GM12874 (cell line): ENCODE measurements at regions not wholly inside any gene's neighbourhood (a gene's known extent, or its start where the extent isn't known, plus 50 kb on each side); places are given as distances from the start of the nearest gene placed in this dataset.
A peak's percentile ranks its signal among the peaks of the same experiment; 100 is the strongest.

Experiments
- CTCF ChIP-seq: IDR thresholded peaks from 2 replicates; pipeline ENCODE4 v1.5.1; 2011; ENCODE audit warnings: low read depth, mild to moderate bottlenecking, control low read depth, low read length, moderate library complexity; ENCODE audit not compliant: insufficient read depth

- TF ChIP-seq CTCF, result no peak
Measured at GRCh38 chr6:12628327-12628726, 88.2 kb upstream of the PHACTR1 start.

GRCh38 chr6:12635375-12635774 is 81.2 kb upstream of the PHACTR1 start:
- TF ChIP-seq CTCF, result no peak

GRCh38 chr6:12635813-12636212 is 80.8 kb upstream of the PHACTR1 start:
- no peak for TF ChIP-seq CTCF

- no peak for TF ChIP-seq CTCF
Measured at GRCh38 chr6:12636336-12636735, 80.2 kb upstream of the PHACTR1 start.

- peak; percentile 84 for TF ChIP-seq CTCF
Measured at GRCh38 chr6:12637960-12638641, 78.5 kb upstream of the PHACTR1 start.

GRCh38 chr6:12640438-12640837 is 76.1 kb upstream of the PHACTR1 start:
- TF ChIP-seq CTCF, result no peak

- no peak for TF ChIP-seq CTCF
Measured at GRCh38 chr6:12645941-12646340, 70.6 kb upstream of the PHACTR1 start.
